ENCODE measurements at regions not wholly inside any gene's neighbourhood (a gene's known extent, or its start where the extent isn't known, plus 50 kb on each side); places are given as distances from the start of the nearest gene placed in this dataset.

DNA sequence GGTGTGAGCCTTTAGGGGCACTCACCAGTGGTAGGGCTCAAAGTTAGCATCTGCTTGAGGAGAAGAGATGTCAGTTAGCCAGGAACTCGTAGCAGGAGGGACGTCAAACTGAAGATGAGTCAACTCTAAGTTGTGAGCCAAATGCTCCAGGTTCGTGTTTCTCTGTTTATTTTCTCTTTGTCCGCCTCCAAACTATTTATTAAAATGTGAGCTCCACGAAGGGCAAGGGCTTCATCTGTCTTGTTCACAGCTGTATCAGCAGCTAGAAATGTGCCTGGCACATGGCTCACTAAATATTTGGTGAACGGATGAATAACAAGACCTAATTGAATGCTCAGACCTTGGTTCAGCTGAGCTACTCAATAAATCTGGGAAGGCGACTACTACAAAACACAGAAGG, 248.9 kb downstream of the BCOR start:
- DNase-seq: no peak

DNA sequence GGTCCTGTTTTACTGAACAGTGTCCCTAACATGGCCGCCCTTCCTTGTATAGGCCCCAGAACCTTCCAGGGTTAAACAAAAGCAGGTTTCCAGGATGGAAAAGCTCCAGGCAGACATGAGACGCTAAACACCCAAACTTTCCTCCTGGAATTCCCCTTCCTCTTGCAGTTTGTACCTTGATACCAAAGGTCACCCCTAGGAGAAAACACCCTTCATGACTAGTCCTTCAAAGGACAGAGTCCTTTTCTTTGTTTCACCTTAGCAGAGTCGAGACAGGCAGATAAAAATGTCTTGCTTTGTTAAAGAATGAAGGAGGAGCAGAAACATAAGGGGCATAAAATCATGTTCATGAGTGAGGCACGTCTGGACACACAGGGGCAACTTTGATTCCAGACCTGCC, 247.5 kb downstream of the BCOR start:
- DNase-seq: no peak

DNA sequence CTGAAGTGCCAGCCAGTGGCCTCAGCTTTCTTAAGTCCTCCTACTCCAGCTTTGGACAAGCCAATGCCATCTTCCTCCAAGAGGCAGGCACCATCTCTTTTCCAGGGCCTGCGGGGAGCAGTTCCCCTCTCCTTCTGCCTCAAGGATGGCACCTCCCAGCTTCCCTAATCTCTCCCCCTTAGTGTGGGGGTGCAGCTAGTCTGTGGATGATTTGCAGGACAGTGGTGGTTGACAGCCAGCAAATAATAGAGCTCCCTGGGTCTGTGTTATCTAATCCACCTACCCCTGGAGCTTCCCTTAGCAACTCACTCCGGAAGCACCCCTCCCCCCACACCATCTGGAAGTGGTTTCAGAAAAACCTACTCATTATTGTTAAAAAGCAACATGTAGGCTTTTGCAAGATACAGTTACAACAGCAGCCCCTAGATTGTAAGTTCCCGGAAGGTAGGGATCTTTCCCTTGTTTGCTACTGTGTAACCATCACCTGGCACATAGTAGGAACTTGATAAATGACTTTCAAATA, 247.1 kb downstream of the BCOR start:
- no peak for DNase-seq

DNA sequence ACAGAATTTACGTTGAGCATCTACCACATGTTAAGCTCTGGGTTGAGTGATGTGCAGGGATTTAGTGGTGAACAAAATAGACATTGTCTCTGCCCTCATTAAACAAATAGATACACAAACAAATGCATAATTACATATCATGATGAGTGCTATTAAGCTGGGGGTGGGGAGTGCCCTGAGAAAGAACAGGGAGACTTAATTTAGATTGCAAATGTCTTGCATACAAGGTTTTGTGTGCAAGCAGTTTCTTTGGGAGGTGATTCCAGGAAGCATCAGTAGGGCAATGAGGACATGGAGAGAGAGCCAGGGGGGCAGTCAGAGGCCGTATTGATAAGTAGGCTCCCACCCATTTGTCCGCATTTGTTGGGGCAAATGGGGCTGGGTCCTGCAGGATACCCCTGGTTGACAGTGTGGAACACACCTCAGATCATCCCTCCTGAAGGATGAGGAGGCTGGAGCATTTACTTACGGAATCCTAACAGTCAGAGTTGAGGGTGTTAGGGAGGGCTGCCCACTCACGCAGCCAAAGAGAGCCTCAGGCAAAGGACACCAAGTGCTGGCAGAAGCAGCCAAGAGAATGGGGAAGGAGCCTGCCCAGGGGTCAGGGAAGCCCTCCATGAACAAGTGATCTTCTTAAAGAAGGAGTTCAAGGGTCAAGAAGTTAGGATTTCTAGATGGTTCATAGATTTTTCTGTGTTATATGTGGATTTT, 245.9 kb downstream of the BCOR start:
- no peak for DNase-seq

DNA sequence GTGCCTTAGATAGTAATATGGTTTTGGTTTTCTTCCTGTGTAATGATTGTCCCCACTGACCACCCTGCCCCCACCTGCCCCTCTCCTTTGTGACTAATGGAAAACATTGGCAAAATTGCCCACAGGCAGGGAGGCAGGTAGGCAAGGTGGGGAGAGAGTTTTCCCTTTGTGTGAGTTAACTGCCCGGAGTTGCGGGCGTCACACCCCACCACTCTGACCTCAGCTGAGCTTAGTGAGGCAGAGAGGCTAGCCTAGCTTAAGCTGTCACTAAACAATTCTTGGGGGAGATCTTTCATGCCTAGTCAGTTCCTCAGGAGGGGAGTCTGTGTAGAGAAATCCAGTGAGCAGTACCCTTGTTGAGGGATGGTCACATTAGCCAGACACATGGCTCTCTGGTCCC, 245.3 kb downstream of the BCOR start:
- DNase-seq: no peak

DNA sequence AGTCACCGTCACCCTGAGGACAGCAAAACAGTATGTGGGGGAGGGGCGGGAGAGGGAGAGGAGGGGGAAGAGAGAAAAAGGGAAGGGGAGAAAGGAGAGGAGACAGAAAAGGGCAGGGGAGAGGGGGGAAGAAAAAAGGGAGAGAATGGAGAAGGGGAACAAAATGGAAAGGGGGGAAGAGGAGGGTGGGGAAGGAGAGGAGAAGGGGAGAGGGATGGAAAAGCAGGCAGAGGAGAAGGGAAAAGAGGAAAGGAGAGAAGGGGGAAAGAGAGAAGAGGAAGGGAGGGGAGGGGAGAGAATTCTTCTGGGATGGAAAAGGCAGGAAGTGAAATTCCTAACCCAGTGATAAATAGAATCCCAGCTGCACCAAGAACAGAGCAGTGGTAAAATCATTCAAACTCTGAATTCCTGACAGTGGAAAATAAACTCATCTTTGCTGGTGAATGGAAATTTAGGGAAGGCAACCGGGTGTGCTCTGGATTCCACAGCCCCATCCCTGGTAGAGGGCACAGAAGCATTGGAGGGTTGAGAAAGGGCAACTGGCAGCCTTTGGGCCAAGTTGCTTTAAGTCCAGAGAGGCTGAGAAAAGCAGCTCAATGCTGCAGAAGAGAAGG, 244.2 kb downstream of the BCOR start:
- DNase-seq: no peak

DNA sequence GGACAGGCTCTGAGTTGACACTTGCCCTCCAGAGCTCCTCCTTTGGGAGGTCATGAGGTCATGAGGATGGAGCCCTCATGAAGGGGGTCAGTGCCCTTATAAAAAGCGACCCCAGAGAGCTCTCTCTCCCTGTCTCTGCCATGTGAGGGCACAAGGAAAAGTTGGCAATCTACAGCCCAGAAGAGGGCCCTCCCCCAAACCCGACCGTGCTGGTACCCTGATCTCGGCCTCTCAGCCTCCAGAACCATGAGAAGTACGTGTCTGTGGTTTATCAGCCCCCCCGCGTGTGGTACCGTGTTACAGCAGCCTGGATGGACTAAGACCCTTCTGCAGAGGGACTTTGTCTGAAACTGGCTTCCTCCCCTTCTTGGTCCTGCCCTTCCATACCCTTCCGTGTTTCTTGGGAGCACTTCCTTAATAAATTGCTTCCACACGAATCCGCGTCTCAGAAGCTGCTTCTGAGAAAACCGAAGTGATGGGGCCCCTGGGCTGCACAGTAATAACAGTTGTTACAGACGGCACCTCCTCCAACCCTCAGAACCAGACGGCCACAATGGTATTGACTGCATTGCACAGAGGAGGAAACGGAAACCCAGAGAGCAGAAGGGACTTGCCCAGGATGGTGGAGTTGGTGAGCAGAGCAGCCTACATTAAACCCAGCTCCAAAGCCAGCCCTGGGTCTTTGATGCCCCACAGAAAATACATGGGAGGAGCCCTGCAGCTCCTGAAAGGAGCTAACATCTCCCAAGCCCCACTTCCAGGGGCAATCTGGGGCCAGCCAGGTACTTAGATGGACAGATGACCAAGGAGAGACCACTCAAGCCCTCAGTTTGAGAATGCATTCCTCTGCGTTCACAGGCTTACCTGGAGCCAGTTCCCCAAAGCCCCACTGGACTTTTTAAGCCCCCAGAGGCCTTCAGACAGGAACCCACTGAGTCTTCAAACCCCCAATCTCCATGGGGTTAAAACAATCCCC, 242.7 kb downstream of the BCOR start:
- no peak for DNase-seq

DNA sequence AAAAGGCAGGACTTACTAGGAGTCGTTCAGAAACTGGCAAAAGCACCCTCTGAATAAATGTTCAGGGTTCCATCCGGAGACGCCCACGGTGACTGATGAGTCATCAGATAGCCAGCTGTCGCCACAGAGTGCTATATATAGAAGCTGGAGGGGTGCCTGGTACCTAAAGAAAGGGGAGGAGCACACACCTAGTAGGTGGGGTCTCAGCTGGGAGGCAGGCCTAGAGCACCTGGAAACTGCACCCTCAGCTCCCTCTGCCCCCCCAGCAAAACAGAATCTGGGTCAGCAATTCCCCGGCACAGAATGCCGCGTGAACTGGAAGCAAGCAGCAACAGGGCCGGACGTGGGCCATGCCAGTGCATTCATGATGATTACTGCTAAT, 242.0 kb downstream of the BCOR start:
- DNase-seq: no peak

DNA sequence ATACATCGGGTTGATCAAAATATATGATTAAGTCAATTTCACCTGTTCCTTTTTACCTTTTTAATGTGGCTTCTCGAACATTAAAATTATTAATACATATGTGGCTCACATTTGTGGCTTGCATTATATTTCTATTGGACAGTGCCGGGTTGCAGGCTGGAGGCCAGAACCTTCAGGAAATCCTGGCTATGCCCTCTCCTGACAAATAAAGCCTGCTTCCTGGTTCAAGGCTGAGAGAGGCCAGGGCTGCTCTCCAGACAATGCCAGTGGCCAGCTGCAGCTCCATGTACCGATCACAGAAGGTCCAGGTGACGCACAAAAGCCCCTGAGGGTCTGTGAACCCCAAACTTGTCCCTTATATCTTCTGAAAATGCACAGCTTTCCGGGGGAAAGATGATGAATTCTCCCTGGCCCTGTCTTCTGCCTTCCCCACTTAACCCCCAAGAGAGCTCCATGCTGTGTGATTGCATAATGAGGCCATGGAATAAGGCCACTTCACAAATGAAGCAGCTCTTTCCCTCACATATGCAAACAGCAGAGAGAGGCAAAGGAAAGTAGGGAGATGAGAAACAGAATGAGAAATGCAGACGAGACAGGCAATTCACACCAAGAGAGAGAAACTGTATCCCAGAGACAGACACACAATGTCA, 241.2 kb downstream of the BCOR start:
- DNase-seq: no peak

DNA sequence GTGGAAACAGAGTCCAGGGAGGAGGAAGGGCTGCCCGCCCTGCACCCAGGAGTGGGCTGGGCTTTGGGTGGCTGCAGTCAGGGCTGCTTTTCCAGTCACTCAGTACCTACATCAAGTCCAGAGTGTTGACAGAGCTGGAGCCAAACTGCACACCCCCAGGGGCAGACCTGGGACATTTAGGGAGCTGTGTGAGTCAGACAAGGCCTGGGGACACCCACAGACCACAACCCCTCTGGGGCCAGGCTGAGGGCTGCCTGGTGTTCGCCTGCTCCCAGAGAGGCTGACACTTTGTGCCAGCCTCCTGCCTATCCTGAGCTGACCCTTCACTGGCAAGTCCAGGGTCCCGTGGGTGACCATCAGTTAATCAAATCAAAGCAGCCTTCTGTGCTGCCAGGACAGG, 240.0 kb downstream of the BCOR start:
- no peak for DNase-seq

DNA sequence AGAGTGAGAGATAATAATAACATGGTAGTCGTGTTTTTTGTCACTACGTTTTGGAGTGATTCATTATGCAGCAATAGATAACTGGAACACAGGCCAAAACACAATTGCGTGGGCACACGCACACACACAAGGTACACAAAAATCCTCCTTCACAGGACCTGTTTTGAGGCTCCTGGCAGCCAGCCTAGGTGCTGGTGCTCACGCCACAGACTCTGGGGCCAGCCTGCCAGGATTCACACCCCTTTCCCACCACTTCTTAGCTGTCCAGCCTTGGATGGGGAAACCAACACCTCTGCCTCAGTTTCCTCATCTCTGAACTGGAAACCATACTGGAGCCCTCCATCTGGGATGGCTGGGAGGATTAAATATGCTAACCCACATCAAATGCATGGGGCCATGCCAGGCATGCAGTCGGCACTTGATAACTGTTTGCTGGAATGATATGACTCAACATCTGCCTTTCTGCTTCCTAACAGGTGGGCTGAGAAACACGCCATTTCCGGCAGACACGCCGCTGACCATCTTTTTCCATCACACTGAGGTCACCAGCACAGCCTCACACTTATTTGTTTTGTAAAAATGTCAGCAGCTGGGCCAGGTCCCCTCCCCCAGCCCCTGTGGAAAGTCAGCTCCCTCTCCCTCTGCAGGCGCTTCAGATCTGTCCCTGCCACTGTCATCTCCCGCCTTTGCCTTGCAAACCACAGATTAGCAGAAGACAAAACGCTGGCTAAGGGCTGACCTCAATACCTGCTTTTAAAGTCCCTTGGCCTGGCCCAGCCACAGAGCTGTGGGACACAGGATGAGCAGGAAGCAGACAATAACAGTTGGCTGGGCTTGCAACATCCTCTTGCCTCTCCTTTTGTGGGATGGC, 237.5 kb downstream of the BCOR start:
- DNase-seq: no peak

DNA sequence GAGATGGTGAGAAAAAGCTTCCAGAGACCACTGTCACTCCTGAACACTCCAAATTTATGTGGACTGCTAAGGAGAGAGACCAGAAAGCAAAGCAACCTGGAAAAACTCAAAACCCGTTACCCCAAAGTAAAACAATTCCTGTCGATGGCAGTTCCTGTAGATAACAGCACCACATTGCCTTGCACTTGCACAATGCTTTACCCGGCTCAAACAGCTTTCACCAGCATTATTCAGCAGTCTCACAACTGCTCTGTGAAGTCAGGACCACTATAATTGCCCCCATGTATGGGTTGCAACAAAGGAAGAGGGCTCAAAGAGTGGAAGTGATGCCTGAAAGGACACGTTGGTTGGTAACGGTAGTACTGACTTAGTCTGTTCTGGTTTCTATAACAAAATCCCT, 234.8 kb downstream of the BCOR start:
- DNase-seq: no peak

DNA sequence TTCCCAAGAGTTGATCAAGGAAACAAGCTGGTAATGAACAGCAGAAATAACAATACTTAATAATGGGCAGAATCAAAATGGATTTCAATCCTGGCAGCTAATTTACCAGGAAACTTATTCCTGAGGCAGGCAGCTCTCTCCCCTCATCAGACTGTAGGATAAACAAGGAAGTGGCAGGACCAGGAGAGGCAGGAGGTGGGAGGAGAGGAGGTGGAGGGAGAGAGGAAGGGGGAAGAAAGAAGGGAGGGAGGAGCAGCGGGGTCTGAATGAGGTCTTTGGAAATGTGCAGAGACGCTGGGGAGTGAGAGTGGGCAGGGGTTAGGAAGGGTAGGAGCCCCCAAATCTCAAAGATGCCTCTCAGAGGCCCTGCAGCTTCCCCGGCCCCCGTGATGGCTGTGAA, 231.5 kb downstream of the BCOR start:
- DNase-seq: no peak

DNA sequence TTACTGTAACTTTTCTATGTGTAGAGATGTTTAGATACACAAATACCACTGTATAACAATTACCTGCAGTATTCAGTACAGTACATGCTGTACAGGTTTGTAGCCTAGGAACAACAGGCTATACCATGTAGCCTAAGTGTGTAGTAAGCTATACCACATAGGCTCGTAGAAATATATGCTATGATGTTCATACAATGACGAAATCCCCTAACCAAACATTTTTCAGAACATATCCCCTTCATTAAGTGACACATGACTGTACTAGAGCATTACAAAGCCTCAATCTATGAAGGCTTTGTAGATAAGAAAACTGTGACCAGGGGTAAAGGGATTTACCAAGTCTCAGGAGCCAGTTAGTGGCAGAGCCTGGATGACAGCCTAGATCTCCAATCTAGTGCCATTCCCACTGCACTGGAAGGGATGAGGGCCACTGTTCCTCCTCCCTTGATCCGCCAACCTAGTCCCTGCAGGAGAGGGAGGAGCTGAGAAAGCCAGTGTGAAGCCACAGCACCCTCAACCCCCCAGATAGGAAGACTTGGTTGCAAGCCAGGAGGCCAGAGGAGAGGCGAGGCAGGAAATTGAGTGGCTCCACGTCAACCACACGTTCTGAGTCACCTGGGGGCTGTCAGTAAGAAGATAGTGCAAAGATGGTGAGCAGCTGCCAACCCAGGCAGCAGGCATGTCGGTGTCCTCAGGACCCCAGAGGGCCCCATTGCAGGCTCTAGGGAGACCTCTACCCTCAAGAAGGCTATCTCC, 227.7 kb downstream of the BCOR start:
- no peak for DNase-seq

DNA sequence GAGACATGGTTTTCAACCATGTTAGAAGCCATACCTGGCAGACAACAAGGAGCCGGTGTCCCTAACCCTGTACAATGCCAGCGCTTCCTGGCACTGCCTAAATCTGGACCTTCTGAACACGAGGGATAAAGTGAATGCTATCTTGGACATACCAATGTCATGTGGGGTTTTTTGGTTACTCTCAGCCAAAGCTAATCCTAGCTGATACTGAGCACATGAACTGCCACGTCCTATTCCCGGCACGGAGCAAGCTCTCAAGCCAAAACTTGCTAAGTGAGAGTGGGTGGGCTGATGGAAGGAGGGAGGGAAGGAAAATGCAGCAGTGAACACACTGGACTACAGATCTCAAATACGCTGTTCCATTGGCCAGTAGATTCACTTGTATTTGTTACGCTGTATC, 226.1 kb downstream of the BCOR start:
- no peak for DNase-seq

DNA sequence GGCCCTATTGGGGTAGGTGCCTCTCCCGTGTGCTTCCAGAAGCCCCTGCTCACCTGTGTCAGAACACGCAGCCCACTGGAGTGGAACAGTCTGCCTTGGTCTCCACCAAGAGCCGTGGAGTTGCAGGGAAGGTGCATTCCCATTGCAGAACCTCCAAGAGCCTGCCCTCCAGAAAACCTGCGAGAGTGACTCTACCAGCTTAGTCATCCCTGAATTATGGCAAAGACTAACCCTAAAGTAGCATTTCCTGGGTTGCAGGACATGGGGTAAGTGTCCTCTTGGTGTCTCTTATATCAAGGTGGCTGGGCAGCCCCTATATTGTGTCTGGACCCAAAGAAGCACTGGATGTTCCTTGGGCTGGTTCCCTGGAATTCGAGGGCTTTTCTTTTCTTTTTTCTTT, 224.6 kb downstream of the BCOR start:
- no peak for DNase-seq

DNA sequence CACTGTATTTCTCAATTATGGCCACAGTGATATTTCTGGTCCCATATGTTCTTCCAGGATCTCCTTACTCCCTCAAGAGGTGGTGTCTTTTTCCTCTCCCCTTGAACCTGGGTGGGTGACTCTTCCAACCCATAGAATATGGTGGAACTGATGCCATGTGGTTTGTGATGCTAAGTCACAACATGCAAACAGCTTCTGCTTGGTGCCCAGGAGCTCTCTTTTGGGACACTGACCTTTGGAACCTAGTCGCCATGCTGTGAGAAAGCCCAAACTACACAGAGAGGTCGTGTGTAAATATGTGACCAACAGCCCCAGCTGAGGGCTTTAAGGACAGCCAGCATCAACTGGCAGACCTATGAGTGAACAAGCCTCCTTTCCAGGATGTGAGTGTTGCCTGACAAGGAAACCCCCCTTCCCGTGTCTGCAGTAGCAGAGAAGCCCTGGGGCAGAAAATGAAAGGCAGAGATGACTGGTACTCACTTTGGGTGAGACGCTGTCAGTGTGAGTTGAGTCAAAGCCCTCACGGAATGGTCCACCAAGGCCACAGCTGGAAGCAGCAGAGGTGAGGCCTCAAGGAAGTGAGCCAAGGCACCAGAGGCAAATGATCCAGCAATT, 223.4 kb downstream of the BCOR start:
- DNase-seq: no peak

DNA sequence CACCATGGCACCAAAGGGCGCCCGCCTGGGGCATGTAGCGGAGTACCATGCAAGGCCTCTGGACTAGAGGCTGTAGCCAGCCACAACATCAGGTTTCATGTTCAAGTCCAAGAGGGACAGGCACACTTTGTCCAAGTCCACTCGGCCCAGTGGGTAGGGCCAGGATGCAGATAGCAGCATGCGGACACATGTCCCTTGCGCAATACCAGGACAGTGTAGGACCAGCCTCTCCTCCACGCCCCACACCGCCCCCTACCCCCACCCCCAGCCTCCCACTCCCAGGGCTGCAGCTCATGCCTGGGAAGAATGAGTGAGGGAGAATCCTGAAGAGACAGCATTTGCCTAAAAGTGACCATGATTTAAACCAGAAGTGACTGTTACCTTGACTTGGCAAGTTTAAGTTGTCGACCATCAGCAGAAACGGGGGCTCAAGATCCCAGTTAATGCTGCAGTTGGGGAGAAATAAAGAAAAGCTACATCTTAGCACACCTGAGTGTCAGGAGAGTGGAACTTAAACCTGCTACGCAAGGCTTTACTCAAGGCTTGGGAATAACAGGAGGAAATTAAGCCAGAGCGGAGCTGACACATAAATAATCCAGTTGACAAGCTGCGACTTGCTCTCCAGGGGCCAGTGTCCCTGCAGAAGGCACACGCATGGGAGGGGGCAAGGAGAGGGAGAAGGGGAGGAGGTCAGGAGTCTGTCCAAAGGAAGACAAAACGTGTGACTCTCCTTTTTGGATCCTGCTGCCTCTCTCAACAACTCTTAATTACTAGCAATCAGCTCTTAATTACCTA, 221.7 kb downstream of the BCOR start:
- DNase-seq: no peak

DNA sequence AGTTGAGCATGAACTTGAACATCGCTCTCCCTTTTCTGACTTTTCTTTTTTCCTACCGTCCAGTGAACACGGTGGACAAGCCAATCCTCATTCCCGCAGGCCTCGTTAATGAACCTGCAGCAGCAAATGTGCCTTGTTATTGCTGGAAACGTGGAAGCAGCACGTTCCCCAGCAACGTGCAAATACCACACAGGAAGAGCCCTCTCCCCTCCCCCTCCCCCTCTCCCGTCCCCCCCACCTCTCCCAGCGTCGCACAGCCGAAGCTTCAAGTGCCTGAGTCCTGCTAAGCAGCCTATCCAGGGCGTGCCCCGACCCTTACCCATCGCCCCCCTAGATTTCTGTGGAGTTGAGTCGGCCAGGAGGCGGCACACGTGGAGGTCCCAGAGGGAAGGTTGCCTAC, 219.9 kb downstream of the BCOR start:
- DNase-seq: no peak

DNA sequence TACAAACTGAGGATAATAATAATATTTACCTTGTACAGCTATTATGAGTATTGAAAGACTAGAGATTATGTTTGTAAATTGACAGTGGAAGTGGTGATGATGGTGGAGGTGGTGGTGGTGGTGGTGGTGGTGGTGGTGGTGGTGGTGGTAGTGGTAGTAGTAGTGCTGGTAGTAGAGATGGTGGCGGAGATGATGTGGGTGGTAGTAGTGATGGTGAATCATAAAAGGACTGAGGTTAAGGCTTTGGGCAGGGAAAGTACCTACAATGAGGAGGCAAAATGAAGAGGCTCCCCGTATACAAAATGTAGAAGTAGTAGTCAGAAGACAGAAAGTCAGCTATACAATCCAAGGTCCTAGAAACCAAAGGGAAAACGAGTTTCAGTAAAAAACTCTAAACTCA, 214.1 kb downstream of the BCOR start:
- DNase-seq: no peak

Data from DMS79 (cell line).